ENCODE measurements at regions not wholly inside any gene's neighbourhood (a gene's known extent, or its start where the extent isn't known, plus 50 kb on each side); places are given as distances from the start of the nearest gene placed in this dataset.
"Not testable (repeated sequence)": the region's sequence is repeated elsewhere in the genome, so short reads cannot be mapped to it uniquely, and the experiment has no call there.

DNA sequence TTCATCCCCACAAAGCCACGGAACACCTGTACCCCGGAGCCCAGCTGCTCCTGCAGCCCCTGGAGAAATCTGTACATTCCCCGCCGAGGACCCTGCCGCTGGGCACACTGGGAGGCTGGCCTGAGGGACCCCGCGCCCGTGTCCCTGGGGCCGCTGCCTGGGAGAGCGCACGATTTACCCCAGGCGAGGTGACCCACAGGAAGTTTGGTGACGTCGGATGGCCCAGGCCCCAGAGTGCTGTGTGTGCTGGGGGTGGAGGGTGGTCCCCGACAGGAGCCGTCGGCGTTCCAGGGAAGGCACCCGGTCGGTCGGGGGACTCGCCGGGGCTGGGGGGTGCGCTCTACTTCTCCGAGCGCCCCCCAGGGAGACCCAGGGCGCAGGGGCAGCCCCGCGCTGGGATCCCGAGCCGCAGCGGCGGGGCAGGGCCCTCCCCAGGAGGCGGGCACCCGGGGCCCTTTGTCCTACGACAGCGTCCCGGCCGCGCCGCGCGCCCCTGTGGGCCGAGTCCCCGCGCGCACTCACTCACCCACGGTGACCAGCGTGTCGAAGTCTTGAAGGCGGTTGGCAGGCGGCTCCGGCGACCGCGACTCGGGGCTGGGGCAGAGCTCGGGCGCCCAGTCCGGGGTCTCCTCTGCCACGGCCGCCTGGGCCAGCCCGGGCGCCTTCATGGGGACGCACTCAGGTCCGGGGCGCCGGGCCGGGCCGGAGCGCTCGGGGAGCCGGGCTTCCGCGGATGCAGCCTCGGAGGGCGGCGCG, 206.4 kb upstream of the PRKX start:
- DNase-seq (ENCODE audit: low spot score): not testable (repeated sequence)

DNA sequence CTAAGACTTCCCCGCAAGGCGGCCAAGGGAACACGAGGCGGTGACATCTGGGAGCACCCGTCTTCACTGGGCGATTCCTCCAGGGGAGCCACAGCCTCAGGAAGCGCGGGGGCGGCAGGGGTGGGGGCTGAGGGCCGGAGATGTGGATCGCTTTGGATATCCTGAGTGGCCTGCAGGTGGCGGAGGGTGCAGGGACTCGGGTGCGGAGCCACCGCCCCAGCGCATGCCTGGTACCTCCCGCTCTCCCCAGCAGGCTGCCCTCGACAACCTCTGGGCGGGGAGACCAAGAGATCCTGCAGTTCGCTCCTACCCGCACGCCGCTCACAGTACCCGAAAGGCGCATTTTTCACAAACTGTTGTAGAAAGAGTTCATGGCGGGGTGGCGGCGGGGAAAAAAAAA, 201.4 kb upstream of the PRKX start:
- not testable (repeated sequence) for DNase-seq (ENCODE audit: low spot score)

DNA sequence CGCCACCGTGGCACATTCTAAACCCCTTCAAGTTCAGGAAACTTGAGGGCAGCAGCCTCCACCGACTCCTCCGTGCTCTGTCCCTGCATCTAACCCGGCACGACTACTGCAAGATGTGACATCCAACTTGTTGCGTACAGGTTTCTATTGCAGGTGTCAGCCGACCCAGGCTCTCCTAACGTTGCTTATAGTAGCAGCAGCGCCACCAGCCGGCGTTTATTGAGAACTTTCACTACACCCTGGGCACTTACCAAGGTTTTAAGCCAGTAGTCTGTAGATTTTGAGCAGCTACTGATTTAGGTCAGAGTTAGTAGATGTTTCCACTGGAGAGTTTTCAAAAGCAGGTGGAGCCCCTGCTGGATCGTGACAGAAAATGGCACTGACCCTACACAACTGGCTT, 200.6 kb upstream of the PRKX start:
- not testable (repeated sequence) for DNase-seq (ENCODE audit: low spot score)

DNA sequence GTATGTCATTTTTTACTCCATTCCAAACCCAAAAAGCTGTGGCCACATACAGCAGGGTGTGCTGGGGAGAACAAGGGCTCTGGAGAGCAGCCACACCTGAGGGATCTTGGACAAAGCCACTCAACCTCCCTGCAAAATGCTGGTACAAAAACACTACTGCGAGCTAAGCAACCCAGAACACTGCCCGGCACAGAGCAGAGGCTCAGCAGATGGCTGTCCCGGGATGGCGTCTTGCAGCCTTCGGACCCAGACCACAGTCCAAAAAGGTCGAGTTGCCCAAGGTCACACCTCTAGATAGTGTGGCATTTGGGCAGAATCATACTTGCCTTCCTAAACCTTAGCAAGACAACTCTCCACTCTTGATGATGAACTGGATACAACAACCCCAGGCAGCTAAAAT, 197.6 kb upstream of the PRKX start:
- not testable (repeated sequence) for DNase-seq (ENCODE audit: low spot score)

DNA sequence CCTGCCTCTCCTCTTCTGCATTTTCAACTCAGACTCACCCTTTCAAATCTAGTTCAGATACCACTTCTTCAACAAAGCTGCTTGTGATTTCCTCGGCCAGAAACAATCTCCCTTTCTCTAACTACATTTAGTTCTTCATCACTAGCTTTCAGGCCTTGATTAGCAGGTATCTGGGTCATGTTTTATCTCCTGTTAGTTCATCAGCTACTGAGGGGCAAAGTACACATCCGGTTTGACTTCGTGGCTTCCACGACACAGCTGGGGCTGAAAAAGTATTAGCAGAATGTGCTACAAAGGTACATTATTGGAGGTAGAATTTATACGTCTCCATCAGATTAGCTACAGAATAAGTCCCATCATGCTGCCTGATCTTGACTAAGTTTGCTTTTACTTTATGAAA, 197.2 kb upstream of the PRKX start:
- not testable (repeated sequence) for DNase-seq (ENCODE audit: low spot score)

DNA sequence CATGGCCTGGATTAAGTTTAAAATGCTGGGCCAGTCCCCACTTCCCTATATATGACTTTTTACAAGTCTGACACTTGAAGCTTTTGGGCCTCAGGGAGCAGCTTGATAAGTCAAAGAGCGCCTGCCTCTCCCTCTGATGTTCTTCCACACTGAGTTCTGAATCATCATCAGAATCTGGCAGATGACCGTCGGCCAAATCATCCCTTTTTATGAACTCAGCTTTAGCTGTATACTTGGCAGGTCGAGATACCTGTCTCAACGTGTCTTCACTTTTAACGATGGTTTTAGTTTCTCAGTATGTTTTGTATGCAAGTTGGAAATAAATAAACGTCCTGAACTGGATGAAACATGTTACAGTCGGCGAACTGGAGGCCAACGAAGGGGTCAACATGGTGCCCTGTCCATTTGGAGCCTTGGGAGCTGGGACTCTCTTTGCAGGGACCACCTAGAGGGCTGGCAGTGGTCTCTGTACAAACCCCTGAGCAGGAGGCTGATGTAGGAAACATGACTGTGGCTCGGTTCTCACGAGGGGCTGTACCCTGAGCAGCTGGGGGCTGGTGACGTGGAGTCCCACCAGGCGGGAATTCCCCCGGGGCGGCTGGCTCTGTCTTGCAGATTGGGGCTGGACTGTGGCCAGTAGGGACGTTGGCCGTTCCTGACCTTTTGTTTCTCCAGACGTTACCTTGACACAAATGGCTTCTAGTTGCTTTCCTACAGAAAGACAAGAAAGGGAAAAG, 192.2 kb upstream of the PRKX start:
- not testable (repeated sequence) for DNase-seq (ENCODE audit: low spot score)

DNA sequence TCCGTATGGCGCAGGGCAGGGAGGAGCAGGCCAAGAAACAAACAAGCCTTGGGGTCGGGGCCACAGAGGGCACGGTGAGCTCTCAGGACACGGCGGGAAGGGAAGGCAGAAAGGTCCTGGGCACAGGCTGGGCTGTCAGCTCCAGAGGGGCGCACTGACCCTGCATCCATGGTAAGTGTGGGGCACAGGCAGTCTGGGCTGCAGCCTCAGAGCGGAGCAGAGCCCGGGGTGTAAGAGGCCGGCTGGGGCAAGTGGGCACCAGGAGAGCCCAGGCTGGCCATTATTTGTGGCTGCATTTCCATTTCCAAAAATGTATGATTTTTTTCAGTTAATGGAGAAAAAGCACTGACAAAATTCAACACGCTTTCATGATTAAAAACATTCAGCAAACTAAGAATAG, 188.8 kb upstream of the PRKX start:
- DNase-seq (ENCODE audit: low spot score): not testable (repeated sequence)

DNA sequence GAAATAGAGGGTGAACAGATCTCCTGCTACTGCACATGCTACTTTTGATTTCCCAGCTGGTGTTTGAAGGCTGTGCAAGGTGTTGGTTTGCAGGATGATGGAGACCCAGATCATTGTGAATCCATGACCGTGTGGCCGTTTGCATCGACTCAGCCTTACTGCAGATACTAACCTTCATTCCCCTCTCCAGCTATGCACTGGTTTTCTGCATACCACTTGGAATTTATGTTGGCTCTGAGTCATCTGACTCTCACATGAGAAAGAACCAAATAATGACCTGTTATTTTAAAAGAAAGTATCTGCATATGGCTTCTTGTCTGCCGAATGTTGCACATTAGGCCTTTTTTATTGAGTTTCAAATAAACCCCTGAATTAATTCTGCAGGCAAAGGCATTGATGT, 183.3 kb upstream of the PRKX start:
- not testable (repeated sequence) for DNase-seq (ENCODE audit: low spot score)

DNA sequence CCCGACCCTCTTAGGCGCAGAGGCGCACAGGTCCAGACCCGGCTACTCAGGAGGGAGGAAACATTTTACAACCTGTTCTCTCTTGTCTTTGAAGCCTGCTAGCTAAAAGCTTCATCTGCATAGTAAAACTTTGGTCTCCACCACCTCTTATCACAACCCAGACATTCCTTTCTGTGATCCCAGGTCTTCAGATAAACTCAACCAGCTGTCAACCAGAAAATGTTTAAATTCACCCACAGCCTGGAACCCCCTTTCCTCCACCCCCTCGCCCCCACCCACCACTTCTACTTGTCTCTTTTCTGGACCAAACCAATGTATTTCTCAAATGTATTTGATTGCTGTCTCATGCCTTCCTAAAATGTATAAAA, 169.1 kb upstream of the PRKX start:
- not testable (repeated sequence) for DNase-seq (ENCODE audit: low spot score)

DNA sequence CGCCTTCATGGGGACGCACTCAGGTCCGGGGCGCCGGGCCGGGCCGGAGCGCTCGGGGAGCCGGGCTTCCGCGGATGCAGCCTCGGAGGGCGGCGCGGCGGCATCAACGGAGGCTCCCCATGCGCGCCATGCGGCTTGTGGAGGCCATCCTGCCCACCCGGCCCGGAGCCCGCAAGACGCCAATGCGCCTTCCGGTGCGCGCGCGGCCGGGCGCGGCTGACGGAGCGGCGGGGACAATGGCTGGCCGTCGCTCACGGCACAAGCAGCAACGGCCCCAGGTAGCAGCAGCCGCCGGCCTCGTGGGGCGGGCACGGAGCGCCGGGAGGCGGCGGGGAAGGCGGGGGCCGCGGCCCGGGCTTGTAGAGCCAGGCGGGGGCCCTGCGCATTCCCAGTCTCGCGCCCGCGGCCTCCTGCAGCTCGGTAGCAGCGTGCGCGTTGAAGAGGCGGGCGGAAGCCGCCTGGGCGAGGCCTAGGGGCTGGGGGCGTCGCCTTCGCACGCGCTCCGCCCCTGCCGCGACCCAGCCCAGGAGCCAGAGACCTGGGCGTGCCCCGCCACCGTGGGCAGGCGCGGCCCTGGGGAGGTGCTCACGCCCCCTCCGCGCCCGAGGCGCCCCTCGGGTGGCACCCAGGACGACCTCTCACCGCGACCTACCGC, 168.6 kb upstream of the PRKX start:
- not testable (repeated sequence) for DNase-seq (ENCODE audit: low spot score)

DNA sequence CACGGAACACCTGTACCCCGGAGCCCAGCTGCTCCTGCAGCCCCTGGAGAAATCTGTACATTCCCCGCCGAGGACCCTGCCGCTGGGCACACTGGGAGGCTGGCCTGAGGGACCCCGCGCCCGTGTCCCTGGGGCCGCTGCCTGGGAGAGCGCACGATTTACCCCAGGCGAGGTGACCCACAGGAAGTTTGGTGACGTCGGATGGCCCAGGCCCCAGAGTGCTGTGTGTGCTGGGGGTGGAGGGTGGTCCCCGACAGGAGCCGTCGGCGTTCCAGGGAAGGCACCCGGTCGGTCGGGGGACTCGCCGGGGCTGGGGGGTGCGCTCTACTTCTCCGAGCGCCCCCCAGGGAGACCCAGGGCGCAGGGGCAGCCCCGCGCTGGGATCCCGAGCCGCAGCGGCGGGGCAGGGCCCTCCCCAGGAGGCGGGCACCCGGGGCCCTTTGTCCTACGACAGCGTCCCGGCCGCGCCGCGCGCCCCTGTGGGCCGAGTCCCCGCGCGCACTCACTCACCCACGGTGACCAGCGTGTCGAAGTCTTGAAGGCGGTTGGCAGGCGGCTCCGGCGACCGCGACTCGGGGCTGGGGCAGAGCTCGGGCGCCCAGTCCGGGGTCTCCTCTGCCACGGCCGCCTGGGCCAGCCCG, 167.9 kb upstream of the PRKX start:
- not testable (repeated sequence) for DNase-seq (ENCODE audit: low spot score)

DNA sequence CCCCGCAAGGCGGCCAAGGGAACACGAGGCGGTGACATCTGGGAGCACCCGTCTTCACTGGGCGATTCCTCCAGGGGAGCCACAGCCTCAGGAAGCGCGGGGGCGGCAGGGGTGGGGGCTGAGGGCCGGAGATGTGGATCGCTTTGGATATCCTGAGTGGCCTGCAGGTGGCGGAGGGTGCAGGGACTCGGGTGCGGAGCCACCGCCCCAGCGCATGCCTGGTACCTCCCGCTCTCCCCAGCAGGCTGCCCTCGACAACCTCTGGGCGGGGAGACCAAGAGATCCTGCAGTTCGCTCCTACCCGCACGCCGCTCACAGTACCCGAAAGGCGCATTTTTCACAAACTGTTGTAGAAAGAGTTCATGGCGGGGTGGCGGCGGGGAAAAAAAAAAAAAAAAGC, 162.9 kb upstream of the PRKX start:
- not testable (repeated sequence) for DNase-seq (ENCODE audit: low spot score)

DNA sequence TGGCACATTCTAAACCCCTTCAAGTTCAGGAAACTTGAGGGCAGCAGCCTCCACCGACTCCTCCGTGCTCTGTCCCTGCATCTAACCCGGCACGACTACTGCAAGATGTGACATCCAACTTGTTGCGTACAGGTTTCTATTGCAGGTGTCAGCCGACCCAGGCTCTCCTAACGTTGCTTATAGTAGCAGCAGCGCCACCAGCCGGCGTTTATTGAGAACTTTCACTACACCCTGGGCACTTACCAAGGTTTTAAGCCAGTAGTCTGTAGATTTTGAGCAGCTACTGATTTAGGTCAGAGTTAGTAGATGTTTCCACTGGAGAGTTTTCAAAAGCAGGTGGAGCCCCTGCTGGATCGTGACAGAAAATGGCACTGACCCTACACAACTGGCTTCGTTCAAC, 162.2 kb upstream of the PRKX start:
- not testable (repeated sequence) for DNase-seq (ENCODE audit: low spot score)

DNA sequence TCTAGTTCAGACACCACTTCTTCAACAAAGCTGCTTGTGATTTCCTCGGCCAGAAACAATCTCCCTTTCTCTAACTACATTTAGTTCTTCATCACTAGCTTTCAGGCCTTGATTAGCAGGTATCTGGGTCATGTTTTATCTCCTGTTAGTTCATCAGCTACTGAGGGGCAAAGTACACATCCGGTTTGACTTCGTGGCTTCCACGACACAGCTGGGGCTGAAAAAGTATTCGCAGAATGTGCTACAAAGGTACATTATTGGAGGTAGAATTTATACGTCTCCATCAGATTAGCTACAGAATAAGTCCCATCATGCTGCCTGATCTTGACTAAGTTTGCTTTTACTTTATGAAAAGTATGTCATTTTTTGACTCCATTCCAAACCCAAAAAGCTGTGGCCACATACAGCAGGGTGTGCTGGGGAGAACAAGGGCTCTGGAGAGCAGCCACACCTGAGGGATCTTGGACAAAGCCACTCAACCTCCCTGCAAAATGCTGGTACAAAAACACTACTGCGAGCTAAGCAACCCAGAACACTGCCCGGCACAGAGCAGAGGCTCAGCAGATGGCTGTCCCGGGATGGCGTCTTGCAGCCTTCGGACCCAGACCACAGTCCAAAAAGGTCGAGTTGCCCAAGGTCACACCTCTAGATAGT, 158.9 kb upstream of the PRKX start:
- not testable (repeated sequence) for DNase-seq (ENCODE audit: low spot score)

DNA sequence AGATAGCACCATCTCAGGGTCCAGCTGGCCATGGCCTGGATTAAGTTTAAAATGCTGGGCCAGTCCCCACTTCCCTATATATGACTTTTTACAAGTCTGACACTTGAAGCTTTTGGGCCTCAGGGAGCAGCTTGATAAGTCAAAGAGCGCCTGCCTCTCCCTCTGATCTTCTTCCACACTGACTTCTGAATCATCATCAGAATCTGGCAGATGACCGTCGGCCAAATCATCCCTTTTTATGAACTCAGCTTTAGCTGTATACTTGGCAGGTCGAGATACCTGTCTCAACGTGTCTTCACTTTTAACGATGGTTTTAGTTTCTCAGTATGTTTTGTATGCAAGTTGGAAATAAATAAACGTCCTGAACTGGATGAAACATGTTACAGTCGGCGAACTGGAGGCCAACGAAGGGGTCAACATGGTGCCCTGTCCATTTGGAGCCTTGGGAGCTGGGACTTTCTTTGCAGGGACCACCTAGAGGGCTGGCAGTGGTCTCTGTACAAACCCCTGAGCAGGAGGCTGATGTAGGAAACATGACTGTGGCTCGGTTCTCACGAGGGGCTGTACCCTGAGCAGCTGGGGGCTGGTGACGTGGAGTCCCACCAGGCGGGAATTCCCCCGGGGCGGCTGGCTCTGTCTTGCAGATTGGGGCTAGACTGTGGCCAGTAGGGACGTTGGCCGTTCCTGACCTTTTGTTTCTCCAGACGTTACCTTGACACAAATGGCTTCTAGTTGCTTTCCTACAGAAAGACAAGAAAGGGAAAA, 153.8 kb upstream of the PRKX start:
- DNase-seq (ENCODE audit: low spot score): not testable (repeated sequence)

DNA sequence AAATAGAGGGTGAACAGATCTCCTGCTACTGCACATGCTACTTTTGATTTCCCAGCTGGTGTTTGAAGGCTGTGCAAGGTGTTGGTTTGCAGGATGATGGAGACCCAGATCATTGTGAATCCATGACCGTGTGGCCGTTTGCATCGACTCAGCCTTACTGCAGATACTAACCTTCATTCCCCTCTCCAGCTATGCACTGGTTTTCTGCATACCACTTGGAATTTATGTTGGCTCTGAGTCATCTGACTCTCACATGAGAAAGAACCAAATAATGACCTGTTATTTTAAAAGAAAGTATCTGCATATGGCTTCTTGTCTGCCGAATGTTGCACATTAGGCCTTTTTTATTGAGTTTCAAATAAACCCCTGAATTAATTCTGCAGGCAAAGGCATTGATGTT, 144.9 kb upstream of the PRKX start:
- DNase-seq (ENCODE audit: low spot score): not testable (repeated sequence)

DNA sequence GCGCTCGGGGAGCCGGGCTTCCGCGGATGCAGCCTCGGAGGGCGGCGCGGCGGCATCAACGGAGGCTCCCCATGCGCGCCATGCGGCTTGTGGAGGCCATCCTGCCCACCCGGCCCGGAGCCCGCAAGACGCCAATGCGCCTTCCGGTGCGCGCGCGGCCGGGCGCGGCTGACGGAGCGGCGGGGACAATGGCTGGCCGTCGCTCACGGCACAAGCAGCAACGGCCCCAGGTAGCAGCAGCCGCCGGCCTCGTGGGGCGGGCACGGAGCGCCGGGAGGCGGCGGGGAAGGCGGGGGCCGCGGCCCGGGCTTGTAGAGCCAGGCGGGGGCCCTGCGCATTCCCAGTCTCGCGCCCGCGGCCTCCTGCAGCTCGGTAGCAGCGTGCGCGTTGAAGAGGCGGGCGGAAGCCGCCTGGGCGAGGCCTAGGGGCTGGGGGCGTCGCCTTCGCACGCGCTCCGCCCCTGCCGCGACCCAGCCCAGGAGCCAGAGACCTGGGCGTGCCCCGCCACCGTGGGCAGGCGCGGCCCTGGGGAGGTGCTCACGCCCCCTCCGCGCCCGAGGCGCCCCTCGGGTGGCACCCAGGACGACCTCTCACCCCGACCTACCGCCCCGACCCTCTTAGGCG, 130.2 kb upstream of the PRKX start:
- not testable (repeated sequence) for DNase-seq (ENCODE audit: low spot score)

DNA sequence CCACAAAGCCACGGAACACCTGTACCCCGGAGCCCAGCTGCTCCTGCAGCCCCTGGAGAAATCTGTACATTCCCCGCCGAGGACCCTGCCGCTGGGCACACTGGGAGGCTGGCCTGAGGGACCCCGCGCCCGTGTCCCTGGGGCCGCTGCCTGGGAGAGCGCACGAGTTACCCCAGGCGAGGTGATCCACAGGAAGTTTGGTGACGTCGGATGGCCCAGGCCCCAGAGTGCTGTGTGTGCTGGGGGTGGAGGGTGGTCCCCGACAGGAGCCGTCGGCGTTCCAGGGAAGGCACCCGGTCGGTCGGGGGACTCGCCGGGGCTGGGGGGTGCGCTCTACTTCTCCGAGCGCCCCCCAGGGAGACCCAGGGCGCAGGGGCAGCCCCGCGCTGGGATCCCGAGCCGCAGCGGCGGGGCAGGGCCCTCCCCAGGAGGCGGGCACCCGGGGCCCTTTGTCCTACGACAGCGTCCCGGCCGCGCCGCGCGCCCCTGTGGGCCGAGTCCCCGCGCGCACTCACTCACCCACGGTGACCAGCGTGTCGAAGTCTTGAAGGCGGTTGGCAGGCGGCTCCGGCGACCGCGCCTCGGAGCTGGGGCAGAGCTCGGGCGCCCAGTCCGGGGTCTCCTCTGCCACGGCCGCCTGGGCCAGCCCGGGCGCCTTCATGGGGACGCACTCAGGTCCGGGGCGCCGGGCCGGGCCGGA, 129.5 kb upstream of the PRKX start:
- not testable (repeated sequence) for DNase-seq (ENCODE audit: low spot score)

DNA sequence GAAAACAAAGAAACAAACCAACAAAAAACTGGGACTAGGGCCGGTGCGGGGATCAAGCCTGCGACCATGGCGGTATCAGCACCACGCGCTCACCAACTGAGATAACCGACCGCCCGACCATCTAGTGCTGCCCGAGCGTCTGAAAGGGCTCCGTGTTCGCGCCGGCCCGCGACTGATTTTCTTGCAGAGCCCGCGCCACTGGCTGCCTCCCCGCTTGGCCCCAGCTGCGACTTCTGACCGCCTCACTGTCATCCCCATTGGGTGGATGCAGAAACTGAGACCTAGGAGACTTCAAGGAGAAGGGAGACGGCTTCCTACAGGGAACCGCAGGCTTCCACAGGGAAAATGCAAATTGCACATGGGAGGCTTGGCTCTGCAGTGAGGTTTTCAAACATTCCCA, 125.3 kb upstream of the PRKX start:
- DNase-seq (ENCODE audit: low spot score): not testable (repeated sequence)
